OCI-LY1 (cell line): ENCODE measurements at regions not wholly inside any gene's neighbourhood (a gene's known extent, or its start where the extent isn't known, plus 50 kb on each side); places are given as distances from the start of the nearest gene placed in this dataset.

ENCODE experiments used
- H2AFZ ChIP-seq: fragments of 200-600 bp; sonication (generic), shearing (Covaris generic); 2 replicates; pipeline ENCODE4 v1.6.0; 2014; ENCODE audit warnings: antibody characterized with exemption, mild to moderate bottlenecking, low read length
- H3F3A ChIP-seq: fragments of 200-600 bp; sonication (generic), shearing (Covaris generic); 2 replicates; pipeline ENCODE4 v1.6.0; 2014; ENCODE audit warnings: mild to moderate bottlenecking, antibody characterized with exemption, low read length, moderate library complexity; ENCODE audit not compliant: insufficient read depth
- H3K27ac ChIP-seq: fragments of 200-600 bp; sonication (generic); 2 replicates; pipeline ENCODE4 v1.5.1; 2014; ENCODE audit warnings: low read length, mixed run types, mild to moderate bottlenecking, low read depth; ENCODE audit not compliant: poor library complexity, severe bottlenecking
- H3K27me3 ChIP-seq: fragments of 200-600 bp; sonication (generic); 2 replicates; pipeline ENCODE4 v1.6.0; 2014; ENCODE audit warnings: antibody characterized with exemption, mild to moderate bottlenecking, low read length, moderate library complexity; ENCODE audit not compliant: insufficient read depth
- H3K36me3 ChIP-seq: fragments of 200-600 bp; sonication (generic); 2 replicates; pipeline ENCODE4 v1.6.1; 2014; ENCODE audit warnings: mild to moderate bottlenecking, antibody characterized with exemption, low read length, moderate library complexity, mixed read lengths; ENCODE audit not compliant: insufficient read depth
- H3K4me1 ChIP-seq: fragments of 200-600 bp; sonication (generic); 2 replicates; pipeline ENCODE4 v1.5.1; 2014; ENCODE audit warnings: mild to moderate bottlenecking, low read length, moderate library complexity; ENCODE audit not compliant: insufficient read depth, severe bottlenecking
- H3K4me2 ChIP-seq: fragments of 200-600 bp; sonication (generic), shearing (Covaris generic); 2 replicates; pipeline ENCODE4 v1.6.1; 2014; ENCODE audit warnings: low read length
- H3K4me3 ChIP-seq: fragments of 200-600 bp; sonication (generic); 2 replicates; pipeline ENCODE4 v1.5.1; 2014; ENCODE audit warnings: low read length, low read depth, mild to moderate bottlenecking, mixed read lengths; ENCODE audit not compliant: poor library complexity, severe bottlenecking
- H3K79me2 ChIP-seq: fragments of 200-600 bp; shearing (Covaris generic); 2 replicates; pipeline ENCODE4 v1.6.1; 2016; ENCODE audit warnings: mixed run types, low read length, mixed read lengths; ENCODE audit not compliant: insufficient read depth
- H3K9ac ChIP-seq: fragments of 200-600 bp; sonication (generic), shearing (Covaris generic); 2 replicates; pipeline ENCODE4 v1.6.1; 2014; ENCODE audit warnings: mild to moderate bottlenecking, low read length, mixed read lengths
- H3K9me2 ChIP-seq: fragments of 200-600 bp; sonication (generic), shearing (Covaris generic); 2 replicates; pipeline ENCODE4 v1.6.1; 2014; ENCODE audit warnings: low read depth, mild to moderate bottlenecking, low read length, mixed read lengths
- H3K9me3 ChIP-seq: fragments of 200-600 bp; shearing (Covaris generic); 2 replicates; pipeline ENCODE4 v1.6.1; 2014; ENCODE audit warnings: low read length, mixed read lengths
- H4K20me1 ChIP-seq: fragments of 200-600 bp; sonication (generic), shearing (Covaris generic); 2 replicates; pipeline ENCODE4 v1.6.0; 2016; ENCODE audit warnings: mild to moderate bottlenecking, low read length; ENCODE audit not compliant: insufficient read depth
- EZH2 ChIP-seq: fragments of 200-600 bp; sonication (generic), shearing (Covaris generic); IDR thresholded peaks from 2 replicates; pipeline ENCODE4 v1.8.0; 2017; ENCODE audit warnings: borderline replicate concordance, mixed run types, mild to moderate bottlenecking, antibody characterized with exemption, low read length, moderate library complexity, mixed read lengths
- TF ChIP-seq, protein P1 (sequence below): fragments of 200-600 bp; sonication (generic), shearing (Covaris generic); IDR thresholded peaks from 2 replicates; pipeline ENCODE4 v1.5.1; 2017; ENCODE audit warnings: mild to moderate bottlenecking, antibody characterized with exemption, low read length, moderate library complexity, mixed read lengths

DNA sequence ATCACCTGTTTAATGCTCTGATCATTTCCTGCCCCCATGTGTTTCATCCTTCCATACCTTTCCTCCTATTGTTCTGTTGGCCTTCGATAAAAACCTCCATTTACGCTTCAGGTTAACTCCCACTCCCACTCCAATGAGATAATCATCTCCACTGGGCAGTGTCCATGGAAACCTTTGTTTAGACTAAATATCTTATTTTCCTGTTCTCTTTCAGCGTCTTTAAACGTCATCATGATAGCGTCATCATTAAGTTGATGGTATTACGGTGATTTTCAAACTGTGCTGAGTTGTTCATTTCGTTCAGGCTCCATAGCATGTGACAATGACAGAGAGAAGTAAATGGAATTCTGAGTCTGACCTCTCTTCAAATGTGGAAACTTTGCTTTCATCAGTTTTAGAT is 970.5 kb upstream of the SLC35B3 start:
- no peaks in the 10 kb centered on the region for H3K4me1 ChIP-seq
- H2AFZ ChIP-seq = no peak overlapping the region
- H3K9me2 ChIP-seq = no peaks in the 10 kb centered on the region
- H3K9me3 ChIP-seq = no peaks in the 10 kb centered on the region
- H3K79me2 ChIP-seq = no peaks in the 10 kb centered on the region
- H3K4me3 ChIP-seq = no peak overlapping the region
- no peak overlapping the region for H3K27ac ChIP-seq
- no peaks in the 10 kb centered on the region for H3F3A ChIP-seq
- H3K27me3 ChIP-seq = no peaks in the 10 kb centered on the region
- no peak overlapping the region for H3K9ac ChIP-seq
- no peak for TF ChIP-seq EZH2
- TF ChIP-seq, protein P1, sequence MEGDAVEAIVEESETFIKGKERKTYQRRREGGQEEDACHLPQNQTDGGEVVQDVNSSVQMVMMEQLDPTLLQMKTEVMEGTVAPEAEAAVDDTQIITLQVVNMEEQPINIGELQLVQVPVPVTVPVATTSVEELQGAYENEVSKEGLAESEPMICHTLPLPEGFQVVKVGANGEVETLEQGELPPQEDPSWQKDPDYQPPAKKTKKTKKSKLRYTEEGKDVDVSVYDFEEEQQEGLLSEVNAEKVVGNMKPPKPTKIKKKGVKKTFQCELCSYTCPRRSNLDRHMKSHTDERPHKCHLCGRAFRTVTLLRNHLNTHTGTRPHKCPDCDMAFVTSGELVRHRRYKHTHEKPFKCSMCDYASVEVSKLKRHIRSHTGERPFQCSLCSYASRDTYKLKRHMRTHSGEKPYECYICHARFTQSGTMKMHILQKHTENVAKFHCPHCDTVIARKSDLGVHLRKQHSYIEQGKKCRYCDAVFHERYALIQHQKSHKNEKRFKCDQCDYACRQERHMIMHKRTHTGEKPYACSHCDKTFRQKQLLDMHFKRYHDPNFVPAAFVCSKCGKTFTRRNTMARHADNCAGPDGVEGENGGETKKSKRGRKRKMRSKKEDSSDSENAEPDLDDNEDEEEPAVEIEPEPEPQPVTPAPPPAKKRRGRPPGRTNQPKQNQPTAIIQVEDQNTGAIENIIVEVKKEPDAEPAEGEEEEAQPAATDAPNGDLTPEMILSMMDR = no peak
- H3K4me2 ChIP-seq = no peak overlapping the region
- no peaks in the 10 kb centered on the region for H4K20me1 ChIP-seq
- H3K36me3 ChIP-seq = no peaks in the 10 kb centered on the region

DNA sequence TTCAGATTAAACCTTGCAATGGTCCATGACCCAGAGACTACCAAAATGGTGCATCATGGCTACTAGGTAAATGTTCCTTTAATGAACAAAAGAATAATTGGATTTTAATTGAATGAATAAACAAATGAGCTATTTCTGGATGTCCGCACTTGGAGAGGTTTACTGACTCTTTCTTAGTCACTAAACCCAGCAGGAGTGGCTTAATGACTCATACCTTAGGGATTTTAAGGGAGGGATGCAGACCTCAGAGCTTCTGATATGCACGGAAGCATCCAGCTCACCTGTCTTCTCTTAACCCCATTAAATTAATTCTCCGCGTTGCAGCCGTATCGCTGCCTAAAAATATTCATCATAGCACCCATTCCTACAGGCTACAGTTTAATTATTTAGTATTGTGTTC is 970.0 kb upstream of the SLC35B3 start:
- Histone ChIP-seq H3K27me3 (no peaks in the 10 kb centered on the region), H3K4me2 (no peak overlapping the region), H3F3A (no peaks in the 10 kb centered on the region), H3K27ac (no peak overlapping the region), H3K4me1 (no peaks in the 10 kb centered on the region), H3K9me3 (no peaks in the 10 kb centered on the region), H3K9me2 (no peaks in the 10 kb centered on the region), H3K9ac (no peak overlapping the region), H3K4me3 (no peak overlapping the region), H2AFZ (no peak overlapping the region), H4K20me1 (no peaks in the 10 kb centered on the region), H3K79me2 (no peaks in the 10 kb centered on the region), H3K36me3 (no peaks in the 10 kb centered on the region)
- TF ChIP-seq, protein P1 = no peak
- no peak for TF ChIP-seq EZH2

DNA sequence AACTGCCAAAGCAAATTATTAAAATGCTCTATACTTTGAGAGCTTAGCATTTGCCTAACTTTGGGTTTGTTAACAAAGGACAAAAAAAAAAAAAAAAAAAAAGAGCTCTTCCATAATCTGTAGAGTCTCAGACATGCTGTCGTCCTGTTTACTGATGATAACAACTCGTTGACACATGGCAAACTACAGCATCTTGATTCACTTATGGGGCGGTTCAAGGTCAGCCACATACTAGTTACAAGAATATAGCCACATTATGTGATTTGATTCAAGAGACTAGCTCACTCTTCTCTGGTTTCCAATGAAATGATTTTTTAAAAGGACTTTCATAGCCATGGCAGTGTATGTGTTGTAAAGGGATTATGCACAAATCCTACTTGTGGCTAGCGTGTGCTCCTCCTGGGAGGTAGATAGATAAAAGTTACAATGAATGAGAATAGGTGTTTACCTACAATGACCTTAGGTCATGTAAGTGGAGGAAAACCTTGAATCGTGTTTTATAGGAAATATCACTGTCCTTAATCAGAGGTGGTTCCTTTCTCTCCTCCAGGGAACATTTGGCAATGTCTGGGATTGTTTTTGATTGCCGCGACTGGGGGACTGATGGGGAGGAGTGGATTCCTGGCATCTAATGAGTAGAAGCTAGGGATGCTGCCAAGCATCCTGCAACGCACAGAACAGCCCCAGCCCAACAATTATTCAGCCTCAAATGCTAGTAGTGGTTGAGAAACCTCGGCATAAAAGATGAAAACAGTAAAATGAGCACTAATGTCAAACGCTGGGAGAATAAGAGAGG is 969.2 kb upstream of the SLC35B3 start:
- Histone ChIP-seq H3K79me2 (no peaks in the 10 kb centered on the region), H4K20me1 (no peaks in the 10 kb centered on the region), H2AFZ (no peak overlapping the region), H3F3A (no peaks in the 10 kb centered on the region), H3K4me3 (no peak overlapping the region), H3K9ac (no peak overlapping the region), H3K27me3 (no peaks in the 10 kb centered on the region), H3K36me3 (no peaks in the 10 kb centered on the region), H3K9me3 (no peaks in the 10 kb centered on the region), H3K9me2 (no peaks in the 10 kb centered on the region), H3K27ac (no peak overlapping the region), H3K4me2 (no peak overlapping the region), H3K4me1 (no peaks in the 10 kb centered on the region)
- TF ChIP-seq, protein P1 = no peak
- TF ChIP-seq EZH2 = no peak
